Prostate gland (tissue), 2 donors: ENCODE measurements at regions not wholly inside any gene's neighbourhood (a gene's known extent, or its start where the extent isn't known, plus 50 kb on each side); places are given as distances from the start of the nearest gene placed in this dataset.
"Not testable (repeated sequence)": the region's sequence is repeated elsewhere in the genome, so short reads cannot be mapped to it uniquely, and the experiment has no call there.

Experiments used
- POLR2A ChIP-seq: fragments of 450-650 bp; IDR thresholded peaks from one replicate; pipeline ENCODE4 v1.6.1; 2016; ENCODE audit warnings: antibody characterized with exemption, mild to moderate bottlenecking
- POLR2AphosphoS5 ChIP-seq: sonication (generic); formaldehyde crosslinking; IDR thresholded peaks from one replicate; pipeline ENCODE4 v1.6.1; 2017; ENCODE audit warnings: antibody characterized with exemption
- TF ChIP-seq, protein P1 (sequence below), 4 experiments: fragments of 200-600 bp in 2 of 4; fragments of 450-650 bp in 2 of 4; sonication (generic) in 2 of 4; IDR thresholded peaks; 1 replicate in 3 of 4; 2 replicates in 1 of 4; pipeline ENCODE4 v1.5.1; 2016 to 2019; ENCODE audit warnings: antibody characterized with exemption in 4 of 4, mild to moderate bottlenecking in 2 of 4, moderate library complexity in 2 of 4

DNA sequence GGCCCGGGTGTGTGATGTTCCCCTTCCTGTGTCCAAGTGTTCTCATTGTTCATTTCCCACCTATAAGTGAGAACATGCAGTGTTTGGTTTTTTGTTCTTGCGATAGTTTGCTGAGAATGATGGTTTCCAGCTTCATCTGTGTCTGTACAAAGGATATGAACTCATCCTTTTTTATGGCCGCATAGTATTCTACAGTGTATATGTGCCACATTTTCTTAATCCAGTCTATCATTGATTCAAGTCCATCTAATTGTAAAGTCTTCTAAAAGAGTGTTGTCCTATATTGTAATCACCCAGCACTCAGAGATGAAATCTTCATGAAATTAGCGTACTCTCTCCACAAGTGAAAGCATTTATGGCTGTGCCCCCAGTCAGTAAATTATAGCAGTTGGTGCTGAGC lies 1096.6 kb downstream of the UQCRFS1 start:
- not testable (repeated sequence) for TF ChIP-seq POLR2A, POLR2AphosphoS5
- TF ChIP-seq, protein P1, sequence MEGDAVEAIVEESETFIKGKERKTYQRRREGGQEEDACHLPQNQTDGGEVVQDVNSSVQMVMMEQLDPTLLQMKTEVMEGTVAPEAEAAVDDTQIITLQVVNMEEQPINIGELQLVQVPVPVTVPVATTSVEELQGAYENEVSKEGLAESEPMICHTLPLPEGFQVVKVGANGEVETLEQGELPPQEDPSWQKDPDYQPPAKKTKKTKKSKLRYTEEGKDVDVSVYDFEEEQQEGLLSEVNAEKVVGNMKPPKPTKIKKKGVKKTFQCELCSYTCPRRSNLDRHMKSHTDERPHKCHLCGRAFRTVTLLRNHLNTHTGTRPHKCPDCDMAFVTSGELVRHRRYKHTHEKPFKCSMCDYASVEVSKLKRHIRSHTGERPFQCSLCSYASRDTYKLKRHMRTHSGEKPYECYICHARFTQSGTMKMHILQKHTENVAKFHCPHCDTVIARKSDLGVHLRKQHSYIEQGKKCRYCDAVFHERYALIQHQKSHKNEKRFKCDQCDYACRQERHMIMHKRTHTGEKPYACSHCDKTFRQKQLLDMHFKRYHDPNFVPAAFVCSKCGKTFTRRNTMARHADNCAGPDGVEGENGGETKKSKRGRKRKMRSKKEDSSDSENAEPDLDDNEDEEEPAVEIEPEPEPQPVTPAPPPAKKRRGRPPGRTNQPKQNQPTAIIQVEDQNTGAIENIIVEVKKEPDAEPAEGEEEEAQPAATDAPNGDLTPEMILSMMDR (IDR thresholded peaks at IDR 0.05) = not testable (repeated sequence)
